H9 (cell line): ENCODE measurements at regions not wholly inside any gene's neighbourhood (a gene's known extent, or its start where the extent isn't known, plus 50 kb on each side); places are given as distances from the start of the nearest gene placed in this dataset.

Experiments used
- DNase-seq: peaks from one replicate; pipeline ENCODE4 v3.0.0-alpha.2; 2017
- H2AFZ ChIP-seq: one replicate; pipeline ENCODE4 v1.6.1; 2013; ENCODE audit warnings: mild to moderate bottlenecking, low read length, control low read depth, moderate library complexity
- H2AK5ac ChIP-seq: 2 replicates; pipeline ENCODE4 v1.6.1; 2013; ENCODE audit warnings: low read length, control low read depth, mixed read lengths; ENCODE audit not compliant: insufficient read length
- H2BK120ac ChIP-seq: one replicate; pipeline ENCODE4 v1.6.1; 2013; ENCODE audit warnings: low read depth, mild to moderate bottlenecking, low read length, control low read depth, inconsistent platforms; ENCODE audit not compliant: poor library complexity, severe bottlenecking
- H2BK12ac ChIP-seq: 2 replicates; pipeline ENCODE4 v1.6.1; 2013; ENCODE audit warnings: low read length, control low read depth, mixed read lengths, low read depth; ENCODE audit not compliant: insufficient read length
- H2BK15ac ChIP-seq: 2 replicates; pipeline ENCODE4 v1.6.1; 2013; ENCODE audit warnings: low read depth, low read length, control low read depth
- H2BK20ac ChIP-seq: one replicate; pipeline ENCODE4 v1.6.1; 2013; ENCODE audit warnings: low read depth, mild to moderate bottlenecking, low read length, control low read depth, inconsistent platforms; ENCODE audit not compliant: poor library complexity, severe bottlenecking
- H2BK5ac ChIP-seq: 2 replicates; pipeline ENCODE4 v1.6.1; 2013; ENCODE audit warnings: low read length, control low read depth, mixed read lengths; ENCODE audit not compliant: insufficient read length
- H3K14ac ChIP-seq: 2 replicates; pipeline ENCODE4 v1.6.1; 2013; ENCODE audit warnings: low read length, control low read depth; ENCODE audit not compliant: insufficient read depth
- H3K18ac ChIP-seq: 2 replicates; pipeline ENCODE4 v1.6.1; 2013; ENCODE audit warnings: low read depth, mild to moderate bottlenecking, mixed read lengths, low read length, control low read depth; ENCODE audit not compliant: insufficient read length
- H3K23ac ChIP-seq: 2 replicates; pipeline ENCODE4 v1.6.1; 2013; ENCODE audit warnings: low read length, control low read depth, mixed read lengths, low read depth; ENCODE audit not compliant: insufficient read length
- H3K23me2 ChIP-seq: 2 replicates; pipeline ENCODE4 v1.6.1; 2013; ENCODE audit warnings: low read depth, mild to moderate bottlenecking, mixed read lengths, low read length, control low read depth; ENCODE audit not compliant: insufficient read length, poor library complexity, severe bottlenecking
- H3K27ac ChIP-seq: 2 replicates; pipeline ENCODE4 v1.5.1; 2013; ENCODE audit warnings: low read length, control low read depth, mixed read lengths, low read depth; ENCODE audit not compliant: insufficient read length
- H3K27me3 ChIP-seq: 2 replicates; pipeline ENCODE4 v1.6.1; 2013; ENCODE audit warnings: low read length, control low read depth, inconsistent platforms; ENCODE audit not compliant: insufficient read depth
- H3K4ac ChIP-seq: 2 replicates; pipeline ENCODE4 v1.6.1; 2013; ENCODE audit warnings: low read depth, mild to moderate bottlenecking, control low read depth, inconsistent platforms, low read length, moderate library complexity
- H3K4me1 ChIP-seq: 2 replicates; pipeline ENCODE4 v1.6.1; 2013; ENCODE audit warnings: low read length, control low read depth, inconsistent platforms; ENCODE audit not compliant: insufficient read depth
- H3K4me2 ChIP-seq: 2 replicates; pipeline ENCODE4 v1.6.1; 2013; ENCODE audit warnings: low read length, control low read depth, mixed read lengths; ENCODE audit not compliant: insufficient read length, insufficient read depth
- H3K56ac ChIP-seq: 2 replicates; pipeline ENCODE4 v1.6.1; 2013; ENCODE audit warnings: low read depth, mild to moderate bottlenecking, mixed read lengths, low read length, control low read depth; ENCODE audit not compliant: insufficient read length
- H3K79me1 ChIP-seq: 2 replicates; pipeline ENCODE4 v1.6.1; 2013; ENCODE audit warnings: low read depth, mild to moderate bottlenecking, moderate library complexity, low read length, control low read depth, inconsistent platforms; ENCODE audit not compliant: insufficient read depth, poor library complexity, severe bottlenecking
- H3K79me2 ChIP-seq: 2 replicates; pipeline ENCODE4 v1.6.1; 2013; ENCODE audit warnings: low read length, control low read depth, inconsistent platforms; ENCODE audit not compliant: insufficient read depth
- H3K9ac ChIP-seq: 2 replicates; pipeline ENCODE4 v1.6.1; 2013; ENCODE audit warnings: low read length, control low read depth, mixed read lengths; ENCODE audit not compliant: insufficient read length; ENCODE audit errors: extremely low read depth
- H3K9me3 ChIP-seq: one replicate; pipeline ENCODE4 v1.6.1; 2013; ENCODE audit warnings: low read depth, low read length, inconsistent platforms; ENCODE audit not compliant: control insufficient read depth
- H3T11ph ChIP-seq: one replicate; pipeline ENCODE4 v1.6.1; 2013; ENCODE audit warnings: mild to moderate bottlenecking, low read length, control low read depth, inconsistent platforms
- H4K20me1 ChIP-seq: one replicate; pipeline ENCODE4 v1.6.1; 2013; ENCODE audit not compliant: control insufficient read depth, insufficient read length, insufficient read depth
- H4K5ac ChIP-seq: 2 replicates; pipeline ENCODE4 v1.6.1; 2013; ENCODE audit warnings: low read depth, mild to moderate bottlenecking, mixed read lengths, low read length, control low read depth; ENCODE audit not compliant: insufficient read length
- H4K8ac ChIP-seq: replicated peaks from 2 replicates; pipeline ENCODE4 v1.6.1; 2013; ENCODE audit warnings: low read length, control low read depth, mixed read lengths, low read depth; ENCODE audit not compliant: insufficient read length
- H4K91ac ChIP-seq: 2 replicates; pipeline ENCODE4 v1.6.1; 2013; ENCODE audit warnings: low read depth, mild to moderate bottlenecking, moderate library complexity, mixed read lengths, low read length, control low read depth; ENCODE audit not compliant: insufficient read length
- H3K27ac Mint-ChIP-seq, 3 experiments: 2 replicates in 2 of 3; 3 replicates in 1 of 3; pipeline ENCODE4 v1.8.0; 2020 to 2021; ENCODE audit warnings: mixed read lengths in 3 of 3, mild to moderate bottlenecking in 1 of 3, moderate library complexity in 1 of 3
- H3K27me3 Mint-ChIP-seq: 2 replicates; pipeline ENCODE4 v1.8.0; 2021; ENCODE audit warnings: low read depth, mild to moderate bottlenecking, moderate library complexity, mixed read lengths
- H3K36me3 Mint-ChIP-seq, 3 experiments: 2 replicates in 2 of 3; 3 replicates in 1 of 3; pipeline ENCODE4 v1.8.0; 2020 to 2021; ENCODE audit warnings: low read depth in 3 of 3, mixed read lengths in 3 of 3; ENCODE audit not compliant: insufficient read depth in 1 of 3
- H3K4me1 Mint-ChIP-seq, 2 experiments: 2 replicates each; pipeline ENCODE4 v1.8.0; 2020; ENCODE audit warnings: mixed read lengths in 2 of 2
- H3K4me3 Mint-ChIP-seq, 2 experiments: 2 replicates in 1 of 2; 3 replicates in 1 of 2; pipeline ENCODE4 v1.8.0; 2020 to 2021; ENCODE audit warnings: mild to moderate bottlenecking in 2 of 2, mixed read lengths in 2 of 2, moderate library complexity in 1 of 2
- H3K9me3 Mint-ChIP-seq, 2 experiments: 2 replicates in 1 of 2; 3 replicates in 1 of 2; pipeline ENCODE4 v1.8.0; 2020; ENCODE audit warnings: mild to moderate bottlenecking in 2 of 2, mixed read lengths in 2 of 2, moderate library complexity in 1 of 2
- CTCF ChIP-seq: fragments of 200-600 bp; sonication (generic); conservative IDR thresholded peaks from 3 replicates; pipeline ENCODE4 v1.8.0; 2021; ENCODE audit warnings: antibody characterized with exemption, mild to moderate bottlenecking
- WGBS: extraction: QIAGEN DNeasy Blood & Tissue Kit; methylation state at CpG from one replicate; pipeline ENCODE4 v1.1.7; 2013; ENCODE audit warnings: missing lambda C conversion rate, low lambda C conversion rate, mixed read lengths; ENCODE audit not compliant: insufficient read length; ENCODE audit errors: extremely low coverage; 5-methylcytosine and 5-hydroxymethylcytosine counted together

- Mint-ChIP-seq H3K27me3 (no peaks in the 10 kb centered on the region), H3K9me3 (peaks cover 6 to 8% of the 10 kb centered on the region in 2 experiments), H3K4me1 (peaks cover 16 to 18% of the 10 kb centered on the region in 2 experiments), H3K36me3 (peaks cover 0 to 8% (median 0%) of the 10 kb centered on the region in 3 experiments; a peak in 4 of 7 replicates), H3K4me3 (no peak overlapping the region), H3K27ac (no peak overlapping the region)
- Histone ChIP-seq H3K79me1 (no peaks in the 10 kb centered on the region), H3K18ac (no peak overlapping the region), H3K9me3 (no peaks in the 10 kb centered on the region), H3K4me1 (peaks cover 5% of the 10 kb centered on the region; the same call in 1 of the 2 replicates), H2BK15ac (no peak overlapping the region), H4K8ac (no peak overlapping the region), H3K9ac (no peak overlapping the region), H2AFZ (no peak overlapping the region), H4K91ac (no peak overlapping the region), H2BK12ac (no peak overlapping the region), H3K14ac (no peak overlapping the region), H2BK20ac (no peak overlapping the region), H4K5ac (no peak overlapping the region), H3K56ac (no peak overlapping the region), H4K20me1 (no peaks in the 10 kb centered on the region), H3T11ph (no peak overlapping the region), H2BK5ac (no peak overlapping the region), H3K4me2 (no peak overlapping the region), H3K4ac (no peak overlapping the region), H3K27me3 (no peaks in the 10 kb centered on the region), H2BK120ac (no peak overlapping the region), H3K79me2 (no peaks in the 10 kb centered on the region), H3K23me2 (no peaks in the 10 kb centered on the region), H3K23ac (no peak overlapping the region), H3K27ac (no peak overlapping the region), H2AK5ac (no peak overlapping the region)
- no peak for DNase-seq
- TF ChIP-seq CTCF = no peak
- no CpG with 5 or more reads among the region's 2 CpGs for WGBS
Observed at GRCh38 chr3:80233576-80233975, 465.8 kb upstream of the ROBO1 start.
